ENCODE measurements at regions not wholly inside any gene's neighbourhood (a gene's known extent, or its start where the extent isn't known, plus 50 kb on each side); places are given as distances from the start of the nearest gene placed in this dataset.

GRCh38 chr3:66163222-66163621, 57.6 kb upstream of the SLC25A26 start:
- TF ChIP-seq GATA3 (IDR thresholded peaks at IDR 0.05; ENCODE audit: low read depth, low read length) (no peak), GATA2 (IDR thresholded peaks at IDR 0.05; ENCODE audit: low read depth, low read length) (peak; percentile 59; the same call in 1 of the 2 replicates)
